Fibroblast of lung (primary cell): ENCODE measurements at regions not wholly inside any gene's neighbourhood (a gene's known extent, or its start where the extent isn't known, plus 50 kb on each side); places are given as distances from the start of the nearest gene placed in this dataset.

Experiments
- DNase-seq, 2 donors: peaks; one replicate each; pipeline versions ENCODE4 v3.0.0 to v3.0.0-alpha.2; 2010; ENCODE audit warnings: low read depth in 2 of 2
- H2AFZ ChIP-seq: 2 replicates; pipeline ENCODE4 v1.5.1; 2012; ENCODE audit warnings: low read length, control low read depth, inconsistent platforms
- H3K27ac ChIP-seq: 2 replicates; pipeline ENCODE4 v1.5.1; 2011; ENCODE audit warnings: low read length, control low read depth; ENCODE audit not compliant: insufficient read depth
- H3K27me3 ChIP-seq: 2 replicates; pipeline ENCODE4 v1.5.1; 2011; ENCODE audit warnings: mild to moderate bottlenecking, low read length; ENCODE audit not compliant: control insufficient read depth, insufficient read depth
- H3K36me3 ChIP-seq: 2 replicates; pipeline ENCODE4 v1.5.1; 2011; ENCODE audit warnings: low read length; ENCODE audit not compliant: control insufficient read depth, insufficient read depth
- H3K4me1 ChIP-seq: 2 replicates; pipeline ENCODE4 v1.5.1; 2011; ENCODE audit warnings: low read length; ENCODE audit not compliant: control insufficient read depth, insufficient read depth; ENCODE audit errors: extremely low read depth
- H3K4me2 ChIP-seq: 2 replicates; pipeline ENCODE4 v1.5.1; 2011; ENCODE audit warnings: low read length, control low read depth; ENCODE audit not compliant: insufficient read depth; ENCODE audit errors: extremely low read depth
- H3K4me3 ChIP-seq, 4 experiments: fragments of 200-600 bp in 1 of 4; sonication (generic) in 1 of 4; replicated peaks in 1 of 4; 2 replicates each; pipeline ENCODE4 v1.5.1; 2011 to 2016; ENCODE audit warnings: low read length in 4 of 4, low read depth in 3 of 4, mild to moderate bottlenecking in 3 of 4, control low read depth in 2 of 4, inconsistent platforms in 1 of 4, mixed read lengths in 1 of 4; ENCODE audit not compliant: insufficient read depth in 1 of 4; ENCODE audit errors: control extremely low read depth in 1 of 4
- H3K79me2 ChIP-seq: 2 replicates; pipeline ENCODE4 v1.5.1; 2012; ENCODE audit warnings: mild to moderate bottlenecking, low read length, inconsistent platforms; ENCODE audit not compliant: control insufficient read depth, insufficient read depth
- H3K9ac ChIP-seq: 2 replicates; pipeline ENCODE4 v1.5.1; 2011; ENCODE audit warnings: mild to moderate bottlenecking, low read length, control low read depth; ENCODE audit not compliant: insufficient read depth
- H3K9me3 ChIP-seq: 2 replicates; pipeline ENCODE4 v1.5.1; 2012; ENCODE audit warnings: low read depth, low read length; ENCODE audit not compliant: control insufficient read depth, insufficient read depth
- H4K20me1 ChIP-seq: 2 replicates; pipeline ENCODE4 v1.5.1; 2011; ENCODE audit warnings: low read length; ENCODE audit not compliant: control insufficient read depth, insufficient read depth; ENCODE audit errors: extremely low read depth
- EZH2 ChIP-seq: IDR thresholded peaks from 2 replicates; pipeline ENCODE4 v1.5.1; 2012; ENCODE audit warnings: low read length, control low read depth, mild to moderate bottlenecking; ENCODE audit errors: missing control alignments
- TF ChIP-seq, protein P1 (sequence below), 2 donors: IDR thresholded peaks in 1 of 2; conservative IDR thresholded peaks in 1 of 2; 1 replicate in 1 of 2; 2 replicates in 1 of 2; pipeline ENCODE4 v1.5.1; 2011 to 2012; ENCODE audit warnings: low read length in 2 of 2, control low read depth in 1 of 2, inconsistent platforms in 1 of 2, low read depth in 1 of 2, mild to moderate bottlenecking in 1 of 2

DNA sequence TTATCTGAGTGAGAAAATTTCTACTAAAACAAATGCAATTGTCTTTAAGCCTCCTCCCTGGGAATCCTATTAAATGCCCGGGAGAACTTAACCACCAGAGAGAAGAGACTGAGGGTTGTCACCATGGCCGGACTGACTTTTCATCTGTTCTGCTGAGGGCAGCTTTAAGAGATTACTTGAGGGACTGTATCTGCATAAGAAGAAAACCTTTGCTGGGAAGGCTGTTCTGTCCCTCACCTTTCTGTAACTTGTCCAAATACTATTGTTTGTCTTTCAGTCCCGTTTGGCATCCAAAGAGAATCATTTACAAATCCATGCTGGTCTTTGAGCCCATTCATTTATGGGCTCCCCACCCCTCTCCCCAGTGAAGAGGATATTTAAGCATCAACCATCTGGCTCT, 306.3 kb upstream of the FLRT2 start:
- no peak for DNase-seq

DNA sequence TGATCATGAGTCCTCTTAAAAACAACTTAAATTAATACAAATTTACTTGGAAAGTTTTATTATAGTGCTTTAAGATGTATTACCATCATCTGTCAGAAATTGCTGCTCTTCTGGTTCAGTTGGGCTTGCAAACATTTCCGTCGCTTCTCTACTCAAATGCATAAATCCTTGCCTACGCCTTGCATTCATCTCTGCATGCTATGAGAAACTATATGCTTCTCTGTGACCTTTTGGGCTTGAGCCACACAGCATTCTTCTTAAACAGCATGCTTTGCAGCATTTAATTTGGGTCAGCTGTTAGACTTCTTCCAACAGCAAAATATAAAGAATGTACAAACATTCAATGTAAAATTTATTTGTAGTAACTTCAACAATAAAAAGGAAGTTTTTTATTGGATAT, 305.7 kb upstream of the FLRT2 start:
- Histone ChIP-seq H3K4me1 (no peaks in the 10 kb centered on the region), H3K36me3 (no peaks in the 10 kb centered on the region), H2AFZ (no peak overlapping the region), H3K27me3 (no peaks in the 10 kb centered on the region), H3K27ac (no peak overlapping the region), H3K9me3 (no peaks in the 10 kb centered on the region), H3K4me2 (no peak overlapping the region), H3K4me3 (no peak overlapping the region), H3K79me2 (no peaks in the 10 kb centered on the region), H4K20me1 (no peaks in the 10 kb centered on the region), H3K9ac (no peak overlapping the region)
- DNase-seq = no peak
- no peak for TF ChIP-seq EZH2
- TF ChIP-seq, protein P1, sequence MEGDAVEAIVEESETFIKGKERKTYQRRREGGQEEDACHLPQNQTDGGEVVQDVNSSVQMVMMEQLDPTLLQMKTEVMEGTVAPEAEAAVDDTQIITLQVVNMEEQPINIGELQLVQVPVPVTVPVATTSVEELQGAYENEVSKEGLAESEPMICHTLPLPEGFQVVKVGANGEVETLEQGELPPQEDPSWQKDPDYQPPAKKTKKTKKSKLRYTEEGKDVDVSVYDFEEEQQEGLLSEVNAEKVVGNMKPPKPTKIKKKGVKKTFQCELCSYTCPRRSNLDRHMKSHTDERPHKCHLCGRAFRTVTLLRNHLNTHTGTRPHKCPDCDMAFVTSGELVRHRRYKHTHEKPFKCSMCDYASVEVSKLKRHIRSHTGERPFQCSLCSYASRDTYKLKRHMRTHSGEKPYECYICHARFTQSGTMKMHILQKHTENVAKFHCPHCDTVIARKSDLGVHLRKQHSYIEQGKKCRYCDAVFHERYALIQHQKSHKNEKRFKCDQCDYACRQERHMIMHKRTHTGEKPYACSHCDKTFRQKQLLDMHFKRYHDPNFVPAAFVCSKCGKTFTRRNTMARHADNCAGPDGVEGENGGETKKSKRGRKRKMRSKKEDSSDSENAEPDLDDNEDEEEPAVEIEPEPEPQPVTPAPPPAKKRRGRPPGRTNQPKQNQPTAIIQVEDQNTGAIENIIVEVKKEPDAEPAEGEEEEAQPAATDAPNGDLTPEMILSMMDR (conservative IDR thresholded peaks at IDR 0.05 in 1 of 2, IDR thresholded peaks at IDR 0.05 in 1 of 2; ENCODE audit: low read depth in 1 of 2, low read length in 2 of 2) = no peak

More for the DNA sequence above, 306.3 kb upstream of the FLRT2 start:
- H3K27ac ChIP-seq = no peak overlapping the region
- no peak overlapping the region for H3K4me3 ChIP-seq
- H2AFZ ChIP-seq = no peak overlapping the region
- no peaks in the 10 kb centered on the region for H3K9me3 ChIP-seq
- TF ChIP-seq EZH2 = no peak
- TF ChIP-seq, protein P1 (conservative IDR thresholded peaks at IDR 0.05 in 1 of 2, IDR thresholded peaks at IDR 0.05 in 1 of 2; ENCODE audit: low read depth in 1 of 2, low read length in 2 of 2) = no peak
- H3K4me1 ChIP-seq = no peaks in the 10 kb centered on the region
- H3K27me3 ChIP-seq = no peaks in the 10 kb centered on the region
- H3K9ac ChIP-seq = no peak overlapping the region
- no peak overlapping the region for H3K4me2 ChIP-seq
- no peaks in the 10 kb centered on the region for H4K20me1 ChIP-seq
- no peaks in the 10 kb centered on the region for H3K36me3 ChIP-seq
- no peaks in the 10 kb centered on the region for H3K79me2 ChIP-seq

- no peak overlapping the region for H2AFZ ChIP-seq
- no peak overlapping the region for H3K4me2 ChIP-seq
- H4K20me1 ChIP-seq = no peaks in the 10 kb centered on the region
- no peak overlapping the region for H3K4me3 ChIP-seq
- TF ChIP-seq, protein P1 (conservative IDR thresholded peaks at IDR 0.05 in 1 of 2, IDR thresholded peaks at IDR 0.05 in 1 of 2; ENCODE audit: low read depth in 1 of 2, low read length in 2 of 2) = no peak
- TF ChIP-seq EZH2 = no peak
- H3K27ac ChIP-seq = no peak overlapping the region
- no peaks in the 10 kb centered on the region for H3K9me3 ChIP-seq
- no peaks in the 10 kb centered on the region for H3K79me2 ChIP-seq
- no peaks in the 10 kb centered on the region for H3K36me3 ChIP-seq
- DNase-seq = peak; percentile 61 to 81
- no peak overlapping the region for H3K9ac ChIP-seq
- no peaks in the 10 kb centered on the region for H3K27me3 ChIP-seq
- peaks cover 2% of the 10 kb centered on the region for H3K4me1 ChIP-seq
Observed at GRCh38 chr14:85233756-85234155, 296.2 kb upstream of the FLRT2 start.
